ENCODE measurements at regions not wholly inside any gene's neighbourhood (a gene's known extent, or its start where the extent isn't known, plus 50 kb on each side); places are given as distances from the start of the nearest gene placed in this dataset.

- peaks cover 22% of the 10 kb centered on the region for H3K4me1 ChIP-seq (ENCODE audit: insufficient read depth, low read length)
- ATAC-seq (ENCODE audit: insufficient read depth, low read depth) (no peak), DNase-seq (no peak)
- H3K9me3 ChIP-seq (ENCODE audit: insufficient read depth, low read length, severe bottlenecking) = no peaks in the 10 kb centered on the region
- no peak overlapping the region for H2AFZ ChIP-seq (ENCODE audit: low read depth, low read length)
- H3K9ac ChIP-seq (ENCODE audit: low read depth, low read length) = no peak overlapping the region
- H3K79me2 ChIP-seq (ENCODE audit: insufficient read depth, low read length) = no peaks in the 10 kb centered on the region
- H3K4me3 ChIP-seq (ENCODE audit: low read depth in 1 of 2, low read length in 2 of 2) = no peak overlapping the region
- H3K4me2 ChIP-seq (ENCODE audit: insufficient read depth, low read length) = no peak overlapping the region
- TF ChIP-seq CTCF (IDR thresholded peaks at IDR 0.05; ENCODE audit: borderline replicate concordance, extremely low read depth, low read length, poor library complexity, severe bottlenecking) (no peak), EZH2 (IDR thresholded peaks at IDR 0.05; ENCODE audit: borderline replicate concordance, low read depth, low read length, severe bottlenecking) (no peak)
- no peak overlapping the region for H3K27ac ChIP-seq (ENCODE audit: low read length)
- no peaks in the 10 kb centered on the region for H3K36me3 ChIP-seq (ENCODE audit: insufficient read depth, low read length)
- no peaks in the 10 kb centered on the region for H3K27me3 ChIP-seq (ENCODE audit: insufficient read depth, low read length, poor library complexity)
- no peaks in the 10 kb centered on the region for H4K20me1 ChIP-seq (ENCODE audit: insufficient read depth, low read length)
Measured at GRCh38 chr9:7869340-7869739, 69.8 kb upstream of the DMAC1 start.

- Histone ChIP-seq H3K4me1 (ENCODE audit: insufficient read depth, low read length) (no peaks in the 10 kb centered on the region), H3K4me3 (ENCODE audit: low read depth in 1 of 2, low read length in 2 of 2) (no peak overlapping the region), H3K27me3 (ENCODE audit: insufficient read depth, low read length, poor library complexity) (no peaks in the 10 kb centered on the region), H3K9ac (ENCODE audit: low read depth, low read length) (no peak overlapping the region), H3K27ac (ENCODE audit: low read length) (no peak overlapping the region), H2AFZ (ENCODE audit: low read depth, low read length) (no peak overlapping the region), H3K79me2 (ENCODE audit: insufficient read depth, low read length) (no peaks in the 10 kb centered on the region), H4K20me1 (ENCODE audit: insufficient read depth, low read length) (no peaks in the 10 kb centered on the region), H3K9me3 (ENCODE audit: insufficient read depth, low read length, severe bottlenecking) (no peaks in the 10 kb centered on the region), H3K36me3 (ENCODE audit: insufficient read depth, low read length) (no peaks in the 10 kb centered on the region), H3K4me2 (ENCODE audit: insufficient read depth, low read length) (no peak overlapping the region)
- TF ChIP-seq CTCF (IDR thresholded peaks at IDR 0.05; ENCODE audit: borderline replicate concordance, extremely low read depth, low read length, poor library complexity, severe bottlenecking) = no peak
- no peak for TF ChIP-seq EZH2 (IDR thresholded peaks at IDR 0.05; ENCODE audit: borderline replicate concordance, low read depth, low read length, severe bottlenecking)
- DNase-seq = no peak
- no peak for ATAC-seq (ENCODE audit: insufficient read depth, low read depth)
Measured at GRCh38 chr9:7862170-7862569, 62.6 kb upstream of the DMAC1 start.

- Histone ChIP-seq H3K9me3 (ENCODE audit: insufficient read depth, low read length, severe bottlenecking) (no peaks in the 10 kb centered on the region), H2AFZ (ENCODE audit: low read depth, low read length) (no peak overlapping the region)
- no peak for ATAC-seq (ENCODE audit: insufficient read depth, low read depth)
Measured at GRCh38 chr9:7861086-7861485, 61.5 kb upstream of the DMAC1 start.

More at GRCh38 chr9:7861086-7861485, 61.5 kb upstream of the DMAC1 start:
- H4K20me1 ChIP-seq (ENCODE audit: insufficient read depth, low read length) = no peaks in the 10 kb centered on the region
- H3K79me2 ChIP-seq (ENCODE audit: insufficient read depth, low read length) = no peaks in the 10 kb centered on the region
- no peak overlapping the region for H3K4me2 ChIP-seq (ENCODE audit: insufficient read depth, low read length)
- H3K36me3 ChIP-seq (ENCODE audit: insufficient read depth, low read length) = no peaks in the 10 kb centered on the region
- H3K27me3 ChIP-seq (ENCODE audit: insufficient read depth, low read length, poor library complexity) = no peaks in the 10 kb centered on the region
- no peaks in the 10 kb centered on the region for H3K4me1 ChIP-seq (ENCODE audit: insufficient read depth, low read length)
- no peak for DNase-seq
- no peak overlapping the region for H3K9ac ChIP-seq (ENCODE audit: low read depth, low read length)
- H3K4me3 ChIP-seq (ENCODE audit: low read depth in 1 of 2, low read length in 2 of 2) = no peak overlapping the region
- TF ChIP-seq EZH2 (IDR thresholded peaks at IDR 0.05; ENCODE audit: borderline replicate concordance, low read depth, low read length, severe bottlenecking) (no peak), CTCF (IDR thresholded peaks at IDR 0.05; ENCODE audit: borderline replicate concordance, extremely low read depth, low read length, poor library complexity, severe bottlenecking) (no peak)
- no peak overlapping the region for H3K27ac ChIP-seq (ENCODE audit: low read length)
